ENCODE measurements at regions not wholly inside any gene's neighbourhood (a gene's known extent, or its start where the extent isn't known, plus 50 kb on each side); places are given as distances from the start of the nearest gene placed in this dataset.

DNA sequence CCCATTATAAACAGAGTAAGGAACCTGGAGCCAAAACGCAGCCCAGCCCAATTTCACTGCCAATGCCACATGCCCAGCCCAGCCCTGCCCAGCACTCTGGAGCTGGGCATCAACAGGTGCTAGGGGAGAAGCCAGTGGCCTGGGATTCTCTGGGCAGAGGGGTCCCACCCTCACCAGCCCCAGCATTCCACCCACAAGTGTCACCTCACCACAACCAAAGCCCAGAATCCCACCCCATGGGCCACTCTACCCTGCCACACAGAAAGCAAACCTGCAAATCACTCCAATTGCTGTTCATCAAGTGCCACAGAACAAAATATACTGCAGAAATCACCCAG, 102.5 kb upstream of the CDH5 start:
- peaks cover 69% of the 10 kb centered on the region for H3K4me1 Mint-ChIP-seq

DNA sequence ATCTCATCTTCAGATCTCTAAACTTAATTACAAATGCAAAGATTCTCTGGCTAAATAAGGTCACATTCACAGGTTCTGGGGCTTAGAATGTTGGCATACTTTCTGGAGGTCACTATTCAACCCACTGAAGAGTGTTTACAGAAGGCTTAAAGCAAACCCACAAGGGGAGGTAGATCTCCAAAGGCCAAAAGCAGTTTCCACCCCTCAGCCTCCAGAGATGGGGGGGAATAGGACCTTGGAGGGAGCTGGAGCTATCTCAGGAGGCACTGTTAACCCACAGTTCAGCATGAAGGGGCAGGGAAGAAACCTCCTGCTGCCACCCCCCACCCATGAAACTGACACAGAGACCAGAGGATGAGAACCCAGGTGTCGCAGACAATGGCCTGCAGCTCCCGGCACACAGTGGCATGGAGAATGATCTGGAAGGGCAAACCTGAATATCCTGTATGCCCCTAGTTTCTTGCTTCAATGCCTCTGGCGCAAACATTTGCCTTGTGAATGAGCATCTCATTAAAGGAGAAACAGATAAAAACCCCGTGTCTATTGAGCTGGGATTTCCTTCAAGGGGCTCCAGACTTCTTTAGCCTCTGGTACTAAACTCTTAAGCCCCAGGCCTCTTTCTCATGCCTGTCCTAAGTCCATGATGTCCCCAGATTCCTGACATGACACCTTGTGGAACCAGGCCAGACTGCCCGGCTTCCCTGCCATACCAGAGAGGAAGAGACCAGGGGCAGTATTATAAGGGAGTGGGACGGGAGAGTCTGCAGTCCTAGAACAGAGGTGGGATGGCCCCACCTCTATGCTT, 103.1 kb upstream of the CDH5 start:
- peaks cover 72% of the 10 kb centered on the region for H3K4me1 Mint-ChIP-seq
- H3K36me3 Mint-ChIP-seq (ENCODE audit: low read depth) = no peaks in the 10 kb centered on the region
- H3K9me3 Mint-ChIP-seq = no peaks in the 10 kb centered on the region
- H3K27me3 Mint-ChIP-seq (ENCODE audit: low read depth, poor library complexity) = peaks cover 20% of the 10 kb centered on the region
- no peak overlapping the region for H3K4me3 Mint-ChIP-seq
- H3K27ac Mint-ChIP-seq = no peak overlapping the region
- no peak for DNase-seq
- TF ChIP-seq, protein P1, sequence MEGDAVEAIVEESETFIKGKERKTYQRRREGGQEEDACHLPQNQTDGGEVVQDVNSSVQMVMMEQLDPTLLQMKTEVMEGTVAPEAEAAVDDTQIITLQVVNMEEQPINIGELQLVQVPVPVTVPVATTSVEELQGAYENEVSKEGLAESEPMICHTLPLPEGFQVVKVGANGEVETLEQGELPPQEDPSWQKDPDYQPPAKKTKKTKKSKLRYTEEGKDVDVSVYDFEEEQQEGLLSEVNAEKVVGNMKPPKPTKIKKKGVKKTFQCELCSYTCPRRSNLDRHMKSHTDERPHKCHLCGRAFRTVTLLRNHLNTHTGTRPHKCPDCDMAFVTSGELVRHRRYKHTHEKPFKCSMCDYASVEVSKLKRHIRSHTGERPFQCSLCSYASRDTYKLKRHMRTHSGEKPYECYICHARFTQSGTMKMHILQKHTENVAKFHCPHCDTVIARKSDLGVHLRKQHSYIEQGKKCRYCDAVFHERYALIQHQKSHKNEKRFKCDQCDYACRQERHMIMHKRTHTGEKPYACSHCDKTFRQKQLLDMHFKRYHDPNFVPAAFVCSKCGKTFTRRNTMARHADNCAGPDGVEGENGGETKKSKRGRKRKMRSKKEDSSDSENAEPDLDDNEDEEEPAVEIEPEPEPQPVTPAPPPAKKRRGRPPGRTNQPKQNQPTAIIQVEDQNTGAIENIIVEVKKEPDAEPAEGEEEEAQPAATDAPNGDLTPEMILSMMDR (IDR thresholded peaks at IDR 0.05) = no peak

More for the DNA sequence above, 102.5 kb upstream of the CDH5 start:
- Mint-ChIP-seq H3K27me3 (ENCODE audit: low read depth, poor library complexity) (peaks cover 20% of the 10 kb centered on the region), H3K36me3 (ENCODE audit: low read depth) (no peaks in the 10 kb centered on the region), H3K9me3 (no peaks in the 10 kb centered on the region), H3K27ac (no peak overlapping the region), H3K4me3 (no peak overlapping the region)
- TF ChIP-seq, protein P1 (IDR thresholded peaks at IDR 0.05) = no peak
- no peak for DNase-seq

DNA sequence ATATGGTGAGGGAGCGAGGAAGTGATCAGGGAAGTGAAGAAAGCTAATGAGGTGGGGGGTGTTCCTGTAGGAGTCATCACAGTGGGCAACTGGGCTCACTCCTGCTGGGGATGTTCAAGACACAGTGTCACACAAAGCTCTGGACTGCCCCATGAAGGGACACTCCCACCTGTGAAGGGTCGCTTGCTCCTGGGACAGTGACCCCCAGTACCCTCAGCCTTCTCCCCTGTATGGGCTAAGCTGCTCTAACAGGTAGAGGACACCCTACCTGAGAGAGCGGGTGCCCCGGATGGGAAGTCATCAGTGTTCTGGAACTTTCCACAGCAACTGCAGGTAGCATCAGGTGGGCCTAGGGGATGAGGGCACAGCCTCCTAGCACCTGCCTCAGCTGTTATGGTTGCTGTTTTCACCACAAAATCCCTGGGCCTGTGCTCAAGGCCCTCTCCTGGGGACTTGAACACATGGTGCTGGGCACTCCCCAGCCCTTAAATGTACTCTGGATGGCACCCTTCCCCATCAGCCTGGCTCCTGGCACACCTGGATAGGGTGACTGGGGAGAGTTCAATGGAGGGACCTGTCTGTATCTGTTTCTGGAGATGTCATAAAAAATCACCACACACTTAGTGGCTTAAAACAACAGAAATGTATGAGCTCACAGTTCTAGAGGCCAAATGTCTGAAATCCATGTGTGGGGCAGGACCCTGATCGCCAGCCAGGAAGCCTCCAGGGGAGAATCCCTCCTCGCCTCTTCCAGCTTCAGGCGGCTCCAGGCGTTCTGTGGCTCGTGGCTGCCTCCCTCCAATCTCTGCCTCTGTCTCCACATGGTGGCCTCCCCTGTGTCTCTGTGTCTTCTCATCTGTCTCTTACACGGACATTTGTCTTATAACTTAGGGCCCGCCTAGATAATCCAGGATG, 104.0 kb upstream of the CDH5 start:
- H3K27ac Mint-ChIP-seq = no peak overlapping the region
- TF ChIP-seq, protein P1 (IDR thresholded peaks at IDR 0.05) = no peak
- no peaks in the 10 kb centered on the region for H3K9me3 Mint-ChIP-seq
- peaks cover 65% of the 10 kb centered on the region for H3K4me1 Mint-ChIP-seq
- peaks cover 17% of the 10 kb centered on the region for H3K27me3 Mint-ChIP-seq (ENCODE audit: low read depth, poor library complexity)
- H3K36me3 Mint-ChIP-seq (ENCODE audit: low read depth) = no peaks in the 10 kb centered on the region
- DNase-seq = no peak
- H3K4me3 Mint-ChIP-seq = no peak overlapping the region

DNA sequence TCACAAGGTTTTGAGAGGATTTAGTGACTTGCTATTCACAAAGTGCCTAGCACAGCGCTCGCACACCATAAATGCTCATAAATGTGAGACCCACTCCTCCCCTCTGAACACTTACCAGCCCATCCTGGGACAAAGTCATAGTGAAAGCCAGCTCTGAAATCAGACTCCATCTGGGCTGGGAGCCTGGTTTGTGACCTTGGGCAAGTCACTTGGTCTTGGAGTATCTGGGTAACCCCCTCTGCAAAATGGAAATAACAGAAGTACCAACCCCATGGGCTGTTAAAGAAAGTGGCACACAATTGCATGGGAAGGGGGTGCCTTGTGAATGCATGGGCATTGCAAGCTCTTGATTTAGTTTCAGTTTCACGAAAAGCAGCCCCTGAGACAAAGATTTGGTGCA, 104.7 kb upstream of the CDH5 start:
- TF ChIP-seq, protein P1 (IDR thresholded peaks at IDR 0.05) = no peak
- no peaks in the 10 kb centered on the region for H3K9me3 Mint-ChIP-seq
- DNase-seq = no peak
- H3K27me3 Mint-ChIP-seq (ENCODE audit: low read depth, poor library complexity) = peaks cover 20% of the 10 kb centered on the region
- H3K36me3 Mint-ChIP-seq (ENCODE audit: low read depth) = no peaks in the 10 kb centered on the region
- H3K4me3 Mint-ChIP-seq = no peak overlapping the region
- H3K27ac Mint-ChIP-seq = no peak overlapping the region
- H3K4me1 Mint-ChIP-seq = peaks cover 58% of the 10 kb centered on the region

DNA sequence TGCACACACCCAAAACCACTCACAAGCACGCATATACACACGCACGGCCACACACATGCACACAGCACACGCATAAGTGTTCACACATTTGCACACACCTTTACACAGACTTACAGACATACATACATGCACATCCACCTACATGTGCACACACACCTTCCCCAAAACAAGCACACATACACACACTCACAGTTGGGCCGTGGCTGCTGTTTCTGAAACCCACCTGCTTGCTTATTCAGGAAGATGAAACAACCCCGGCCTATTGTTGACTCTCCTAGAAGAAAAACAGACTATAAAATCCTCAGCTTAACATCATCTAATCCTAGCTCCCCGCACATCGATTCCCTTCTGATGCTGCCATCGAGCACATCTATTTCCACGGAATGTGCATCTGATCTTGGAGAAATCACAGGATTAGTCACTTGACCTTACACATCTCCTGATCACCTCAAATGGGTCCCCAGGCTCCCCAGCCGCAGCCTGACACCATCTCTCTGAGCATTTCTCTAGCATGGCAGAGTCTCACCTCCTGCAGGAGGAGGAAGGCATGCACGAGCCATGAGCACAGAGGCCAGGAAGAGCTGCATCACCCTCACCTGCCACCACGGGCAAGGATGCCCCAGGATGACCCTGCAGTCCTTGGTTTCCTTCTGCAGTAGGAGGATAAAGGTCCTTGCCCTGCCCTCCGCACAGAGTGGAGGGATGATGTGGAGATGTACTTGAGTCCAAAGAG, 105.8 kb upstream of the CDH5 start:
- peaks cover 47% of the 10 kb centered on the region for H3K4me1 Mint-ChIP-seq
- no peak overlapping the region for H3K4me3 Mint-ChIP-seq
- H3K9me3 Mint-ChIP-seq = no peaks in the 10 kb centered on the region
- H3K27me3 Mint-ChIP-seq (ENCODE audit: low read depth, poor library complexity) = peaks cover 20% of the 10 kb centered on the region
- TF ChIP-seq, protein P1 (IDR thresholded peaks at IDR 0.05) = no peak
- peak overlapping the region; percentile 5 for H3K27ac Mint-ChIP-seq
- H3K36me3 Mint-ChIP-seq (ENCODE audit: low read depth) = no peaks in the 10 kb centered on the region
- no peak for DNase-seq
